ENCODE measurements at regions not wholly inside any gene's neighbourhood (a gene's known extent, or its start where the extent isn't known, plus 50 kb on each side); places are given as distances from the start of the nearest gene placed in this dataset.

DNA sequence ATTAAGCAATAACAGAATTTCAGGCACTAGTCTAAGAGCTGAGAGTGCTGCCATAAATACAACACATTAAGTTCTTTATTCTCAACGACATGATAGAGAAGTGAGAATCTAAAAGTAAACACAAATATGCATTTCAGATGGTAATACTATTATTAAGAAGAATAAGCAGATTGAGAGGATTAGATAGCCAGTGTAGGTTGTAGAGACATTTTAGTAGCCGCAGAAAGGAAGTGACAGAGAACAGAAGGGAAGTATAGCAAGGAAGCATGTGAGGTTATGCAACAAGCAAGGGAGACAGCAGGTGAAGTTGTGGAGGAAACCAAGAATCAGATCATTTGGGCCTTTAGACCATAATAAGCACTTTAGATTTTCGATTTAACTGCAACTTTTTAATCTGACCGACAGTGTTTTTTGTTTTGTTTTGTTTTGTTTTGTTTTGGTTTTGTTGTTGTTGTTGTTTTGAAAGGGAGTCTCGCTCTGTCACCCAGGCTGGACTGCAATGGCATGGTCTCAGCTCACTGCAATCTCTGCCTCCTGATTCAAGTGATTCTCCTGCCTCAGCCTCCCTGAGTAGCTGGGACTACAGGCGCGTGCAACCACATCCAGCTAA lies 737.0 kb upstream of the ADGRB3 start:
- Histone ChIP-seq H3K27me3 (ENCODE audit: control insufficient read depth in 2 of 2, insufficient read depth in 2 of 2, low read length in 2 of 2) (no peaks in the 10 kb centered on the region), H3K9me1 (ENCODE audit: control insufficient read depth, insufficient read depth, low read length) (no peaks in the 10 kb centered on the region), H3K4me2 (ENCODE audit: insufficient read depth, low read length) (peak overlapping the region; percentile 58; the same call in 1 of the 2 replicates), H3K4me3 (no peak overlapping the region), H3K79me2 (ENCODE audit: control insufficient read depth, insufficient read depth, low read length) (peaks cover 10% of the 10 kb centered on the region; the same call in 2 of the 3 replicates), H3K27ac (ENCODE audit: extremely low read depth, low read depth, low read length) (peak overlapping the region; percentile 61), H3K4me1 (replicated peaks in 1 of 2; ENCODE audit: control insufficient read depth in 2 of 2, insufficient read depth in 2 of 2, low read length in 2 of 2) (peaks cover 9 to 34% of the 10 kb centered on the region in 2 experiments), H3K9me3 (replicated peaks; ENCODE audit: control insufficient read depth, insufficient read depth, low read depth, low read length) (peaks cover 8% of the 10 kb centered on the region; the same call in 1 of the 2 replicates), H3K9ac (ENCODE audit: insufficient read depth in 1 of 2, low read depth in 2 of 2, low read length in 2 of 2) (peak overlapping the region in 1 of 2 experiments; percentile 34; a peak in 3 of 4 replicates), H4K20me1 (replicated peaks; ENCODE audit: control insufficient read depth, insufficient read depth, low read length) (no peaks in the 10 kb centered on the region), H3K36me3 (ENCODE audit: control insufficient read depth, insufficient read depth, low read length) (peaks cover 7% of the 10 kb centered on the region; the same call in 2 of the 3 replicates), H2AFZ (ENCODE audit: low read depth, low read length) (peak overlapping the region; percentile 78)
- in situ Hi-C loops (cut with MboI) = no loop called here
- peak; percentile 15 for FAIRE-seq
- POLR2A ChIA-PET = interaction anchor here (0.7 to 2.0 kb wide), 2 partner anchors 9 to 11 kb away, joined by 6 to 11 read pairs; no protein-coding TSS in a partner anchor
- BruUV-seq (replicated peaks) = no TSS peak
- 29% methylated on average over 7 of the region's 7 CpGs for WGBS (ENCODE audit: insufficient coverage, low coverage, missing lambda C conversion rate)
- CTCF ChIA-PET (ENCODE audit: low intra/inter-chr PET ratio) = no interaction called here
- peak in 1 of 4 experiments; percentile 44 for DNase-seq (ENCODE audit: extremely low read depth in 1 of 4, low spot score in 3 of 4)
- peak; percentile 73 for ATAC-seq
- intact Hi-C loops (cut with micrococcal nuclease) = no loop called here
- TF ChIP-seq TRIM28 (IDR thresholded peaks at IDR 0.05) (no peak), TCF3 (CRISPR knock-in tag; IDR thresholded peaks at IDR 0.05) (no peak), ZNF274 (IDR thresholded peaks at IDR 0.05; ENCODE audit: borderline replicate concordance, low read depth, low read length) (no peak), FOXJ3 (CRISPR knock-in tag; IDR thresholded peaks at IDR 0.05) (no peak), POU5F1 (IDR thresholded peaks at IDR 0.05; ENCODE audit: borderline replicate concordance, low read depth, low read length, partially characterized antibody) (no peak), ZNF668 (CRISPR knock-in tag; IDR thresholded peaks at IDR 0.05) (no peak), ZNF584 (CRISPR knock-in tag; IDR thresholded peaks at IDR 0.05; ENCODE audit: low read depth) (no peak), JUND (IDR thresholded peaks at IDR 0.05; ENCODE audit: borderline replicate concordance, low read depth, low read length) (no peak), JUND (tag; IDR thresholded peaks at IDR 0.05; ENCODE audit: borderline replicate concordance, low read depth, low read length) (0 out of 3 replicates have a peak, but pooled peaks have one; percentile 5), KLF6 (CRISPR knock-in tag; IDR thresholded peaks at IDR 0.05; ENCODE audit: borderline replicate concordance) (no peak), PHF8 (IDR thresholded peaks at IDR 0.05; ENCODE audit: borderline replicate concordance, low read length) (no peak), MIER1 (IDR thresholded peaks at IDR 0.05; ENCODE audit: low read depth) (no peak), RBM25 (IDR thresholded peaks at IDR 0.05; ENCODE audit: low read depth, low read length, severe bottlenecking) (no peak), YBX1 (IDR thresholded peaks at IDR 0.05) (no peak), FOXM1 (IDR thresholded peaks at IDR 0.05; ENCODE audit: low read depth) (0 out of 2 replicates have a peak, but pooled peaks have one; percentile 13), FOXM1 (CRISPR knock-in tag; IDR thresholded peaks at IDR 0.05; ENCODE audit: low read depth) (no peak), SMC3 (conservative IDR thresholded peaks at IDR 0.05; ENCODE audit: insufficient read depth, low read depth, low read length) (no peak), HDGF (IDR thresholded peaks at IDR 0.05) (no peak)
- TF ChIP-seq, protein P1, sequence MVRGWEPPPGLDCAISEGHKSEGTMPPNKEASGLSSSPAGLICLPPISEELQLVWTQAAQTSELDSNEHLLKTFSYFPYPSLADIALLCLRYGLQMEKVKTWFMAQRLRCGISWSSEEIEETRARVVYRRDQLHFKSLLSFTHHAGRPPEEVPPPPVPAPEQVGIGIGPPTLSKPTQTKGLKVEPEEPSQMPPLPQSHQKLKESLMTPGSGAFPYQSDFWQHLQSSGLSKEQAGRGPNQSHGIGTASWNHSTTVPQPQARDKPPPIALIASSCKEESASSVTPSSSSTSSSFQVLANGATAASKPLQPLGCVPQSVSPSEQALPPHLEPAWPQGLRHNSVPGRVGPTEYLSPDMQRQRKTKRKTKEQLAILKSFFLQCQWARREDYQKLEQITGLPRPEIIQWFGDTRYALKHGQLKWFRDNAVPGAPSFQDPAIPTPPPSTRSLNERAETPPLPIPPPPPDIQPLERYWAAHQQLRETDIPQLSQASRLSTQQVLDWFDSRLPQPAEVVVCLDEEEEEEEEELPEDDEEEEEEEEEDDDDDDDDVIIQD (CRISPR knock-in tag; IDR thresholded peaks at IDR 0.05) = no peak

Measured in K562 (cell line).